ENCODE measurements at regions not wholly inside any gene's neighbourhood (a gene's known extent, or its start where the extent isn't known, plus 50 kb on each side); places are given as distances from the start of the nearest gene placed in this dataset.
"Not testable (repeated sequence)": the region's sequence is repeated elsewhere in the genome, so short reads cannot be mapped to it uniquely, and the experiment has no call there.

DNA sequence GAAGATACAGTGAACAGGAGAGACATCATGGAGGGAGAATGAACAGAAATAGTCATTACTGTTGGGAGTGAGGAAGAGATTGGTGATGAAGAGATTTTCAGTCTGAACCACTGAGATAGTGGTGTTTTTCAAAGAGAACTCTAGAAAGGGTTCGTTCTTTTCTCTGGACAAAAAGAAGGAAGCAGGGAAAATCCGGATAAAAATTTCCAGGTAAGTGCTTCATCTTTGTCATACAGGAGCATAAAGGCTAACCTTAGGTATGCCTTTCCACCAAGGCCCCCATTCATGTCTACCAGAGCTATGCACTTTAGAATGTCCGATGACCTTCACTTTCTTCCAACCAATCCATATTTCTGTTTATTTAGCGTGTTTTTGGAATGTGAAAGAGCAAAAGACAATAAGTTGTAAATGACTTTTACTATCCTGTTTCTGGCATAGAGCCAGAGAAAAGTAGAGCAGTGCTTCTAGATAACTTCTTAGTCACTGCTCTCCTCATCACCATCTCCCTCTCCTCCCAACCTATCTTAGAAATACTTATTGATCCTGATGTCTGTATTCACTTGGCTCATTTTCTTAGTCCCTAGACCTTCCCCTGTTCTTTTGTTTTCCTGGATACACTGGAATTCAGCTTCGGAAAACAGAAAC lies 116.5 kb downstream of the TTC6 start:
- no peak for DNase-seq

DNA sequence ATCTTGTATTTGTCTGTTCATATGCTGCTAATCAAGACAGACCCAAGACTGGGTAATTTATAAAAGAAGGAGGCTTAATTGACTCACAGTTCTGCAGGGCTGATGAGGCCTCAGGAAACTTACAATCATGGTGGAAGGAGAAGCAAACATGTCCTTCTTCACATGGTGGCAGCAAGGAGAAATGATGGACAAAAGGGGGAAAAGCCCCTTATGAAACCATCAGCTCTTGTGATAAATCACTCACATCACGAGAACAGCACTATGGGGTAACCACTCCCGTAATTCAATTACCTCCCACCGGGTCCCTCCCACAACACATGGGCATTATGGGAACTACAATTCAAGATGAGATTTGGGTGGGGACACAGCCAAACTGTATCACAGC lies 117.0 kb downstream of the TTC6 start:
- DNase-seq: not testable (repeated sequence)

DNA sequence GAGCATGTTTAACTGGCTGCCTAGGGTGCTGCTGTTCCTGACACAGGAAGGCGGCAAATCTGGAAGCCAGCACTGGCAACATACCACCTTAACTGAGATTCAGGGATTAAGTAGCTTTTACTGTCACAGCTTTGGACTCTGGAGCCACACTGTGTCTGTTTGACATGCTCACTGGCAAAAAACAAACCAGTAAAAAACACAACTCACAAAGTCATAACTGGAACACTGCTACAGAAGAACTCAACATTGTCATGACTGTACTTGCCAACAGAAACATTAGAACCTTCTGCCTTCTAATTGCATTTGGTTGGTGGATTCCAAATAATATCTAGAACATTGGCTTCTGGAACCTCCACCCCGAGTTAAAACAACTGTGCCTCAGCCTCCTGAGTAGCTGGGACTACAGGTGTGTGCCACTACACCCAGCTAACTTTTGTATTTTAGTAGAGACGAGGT lies 117.6 kb downstream of the TTC6 start:
- no peak for DNase-seq

DNA sequence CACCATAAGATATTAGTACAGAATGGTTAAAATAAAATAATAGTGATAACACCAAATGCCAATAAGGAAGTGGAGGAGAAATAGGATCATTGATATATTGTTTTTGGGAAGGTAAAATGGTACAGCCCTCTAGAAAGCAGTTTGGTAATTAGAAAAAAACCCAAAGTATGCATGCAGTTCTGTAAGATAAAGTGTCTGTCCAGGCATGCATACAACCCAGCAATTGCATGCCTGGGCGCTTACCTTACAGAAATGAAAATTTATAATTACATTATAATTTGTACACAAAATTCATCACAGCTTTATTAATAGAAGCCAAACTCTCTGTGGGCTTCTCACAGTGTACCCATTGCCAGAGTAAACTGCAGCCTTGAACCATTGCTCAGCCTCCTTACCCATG lies 124.7 kb downstream of the TTC6 start:
- no peak for DNase-seq

DNA sequence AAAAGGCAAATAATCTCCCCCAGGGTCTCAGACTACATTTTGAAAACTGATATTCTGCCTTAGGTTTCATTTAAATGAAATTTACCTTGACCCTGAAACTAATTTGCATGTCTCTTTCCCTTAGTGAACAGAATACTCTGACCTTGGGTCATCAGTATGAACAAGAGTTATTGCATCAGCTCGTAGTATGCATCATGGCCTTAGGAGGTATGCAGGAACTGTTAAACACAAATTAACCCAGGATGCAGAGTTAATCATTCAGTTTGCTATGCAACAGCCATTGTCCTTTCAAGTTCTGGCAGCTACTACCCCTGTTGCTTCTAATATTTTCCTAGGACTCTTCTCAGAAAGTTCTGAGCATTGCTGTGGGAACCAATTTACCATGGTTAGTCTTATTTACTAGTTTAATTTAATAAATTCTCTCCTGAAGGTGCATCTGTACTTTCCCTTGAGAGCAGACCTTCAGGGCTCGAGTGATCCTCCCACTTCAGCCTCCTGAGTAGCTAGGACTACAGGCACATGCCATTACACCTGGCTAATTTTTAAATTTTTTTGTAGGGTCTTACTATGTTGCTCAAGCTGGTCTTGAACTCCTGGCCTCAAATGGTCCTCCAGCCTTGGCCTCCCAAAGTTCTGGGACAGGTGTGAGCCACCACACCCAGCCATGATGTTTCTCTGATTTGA lies 126.7 kb downstream of the TTC6 start:
- no peak for DNase-seq

DNA sequence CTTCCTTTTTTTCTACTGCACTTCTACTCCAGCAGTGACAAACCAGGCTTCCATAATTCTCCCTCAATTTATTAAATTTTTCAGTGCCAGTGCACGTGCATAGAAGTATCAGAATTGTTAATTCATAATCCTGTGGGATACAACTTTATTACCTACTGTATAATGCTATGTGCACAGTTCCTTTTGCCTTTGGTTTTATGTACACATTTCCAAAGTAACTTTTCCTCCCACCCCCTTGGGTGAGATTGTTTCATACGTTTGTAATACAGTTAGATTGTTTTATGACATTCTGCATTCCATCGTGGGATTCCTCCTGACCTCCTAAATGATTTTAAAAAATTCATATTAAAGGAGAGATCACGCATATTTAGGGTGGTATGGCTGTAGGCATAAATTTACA lies 128.1 kb downstream of the TTC6 start:
- no peak for DNase-seq

DNA sequence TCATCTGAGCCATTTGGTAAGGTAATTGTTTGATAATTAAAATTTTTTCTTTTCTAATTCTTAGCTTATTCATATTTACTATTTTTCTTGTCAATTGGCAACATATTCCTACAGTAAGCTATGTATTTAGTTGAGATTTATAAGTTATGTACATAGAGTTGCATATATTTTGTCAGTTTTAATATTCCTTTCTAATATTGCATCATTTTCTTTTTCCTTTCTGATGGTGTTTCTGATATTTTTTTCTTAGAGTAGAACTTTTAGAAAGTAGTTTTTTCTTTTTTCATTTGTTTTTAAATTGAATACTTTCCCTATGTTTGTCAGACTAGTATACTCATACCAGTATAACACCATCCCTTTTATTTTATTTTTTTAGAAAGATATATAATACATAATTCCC lies 131.3 kb downstream of the TTC6 start:
- no peak for DNase-seq

DNA sequence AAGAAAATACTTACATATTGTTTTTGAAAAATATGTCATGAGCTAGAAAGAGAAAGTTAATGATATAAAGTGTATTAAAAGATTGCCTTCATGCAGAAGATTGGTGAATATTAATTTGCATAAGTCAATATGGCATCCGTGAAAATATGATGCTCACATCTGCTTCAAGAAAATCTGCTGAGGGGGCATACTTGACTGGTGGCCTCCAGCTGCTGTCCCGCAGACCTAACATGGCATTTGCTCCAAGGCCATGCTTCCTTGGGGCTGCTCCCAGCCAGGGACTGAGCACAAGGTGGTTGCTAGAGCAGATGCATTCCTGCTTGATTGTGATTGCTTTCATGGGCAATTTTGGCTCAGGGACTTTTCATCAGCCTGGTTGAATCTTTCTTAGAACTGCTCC lies 133.8 kb downstream of the TTC6 start:
- no peak for DNase-seq

DNA sequence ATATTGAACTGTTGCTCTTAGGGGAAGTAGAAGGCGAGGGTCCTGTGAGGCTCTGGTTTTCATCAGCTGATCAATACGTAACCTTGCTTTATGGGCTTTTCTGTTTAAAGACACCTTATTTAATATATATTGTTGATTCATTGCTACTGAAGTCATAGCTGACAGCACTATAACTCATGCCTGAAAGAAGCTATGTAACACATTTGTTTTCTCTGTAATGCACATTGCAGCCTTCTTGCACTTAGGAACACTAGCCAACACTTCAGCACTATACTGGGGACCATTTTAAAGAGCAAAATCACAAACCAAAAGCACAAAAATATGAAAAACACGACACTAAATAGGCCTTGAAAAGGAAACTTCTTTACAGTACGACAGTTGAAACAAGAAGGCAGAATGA lies 135.7 kb downstream of the TTC6 start:
- DNase-seq: no peak

DNA sequence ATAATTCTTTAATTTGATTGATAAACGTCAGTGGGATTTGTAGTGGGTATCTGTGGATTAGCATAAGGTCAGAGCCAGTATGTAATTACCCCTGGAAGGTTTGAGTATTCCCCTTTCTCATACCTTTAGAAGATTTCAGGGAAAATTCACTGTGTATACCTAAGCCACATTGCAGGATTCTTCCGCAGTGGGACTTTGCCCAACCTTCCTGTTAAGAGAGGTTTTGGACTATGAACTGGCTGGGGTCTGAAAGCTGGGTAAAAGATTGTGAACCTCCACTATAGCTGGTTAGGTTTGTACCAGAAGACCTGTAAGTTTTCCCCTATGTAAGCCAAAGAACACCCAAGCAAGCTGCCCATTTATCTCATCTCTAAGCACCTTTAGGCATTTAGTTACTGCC lies 150.2 kb downstream of the TTC6 start:
- DNase-seq: no peak

DNA sequence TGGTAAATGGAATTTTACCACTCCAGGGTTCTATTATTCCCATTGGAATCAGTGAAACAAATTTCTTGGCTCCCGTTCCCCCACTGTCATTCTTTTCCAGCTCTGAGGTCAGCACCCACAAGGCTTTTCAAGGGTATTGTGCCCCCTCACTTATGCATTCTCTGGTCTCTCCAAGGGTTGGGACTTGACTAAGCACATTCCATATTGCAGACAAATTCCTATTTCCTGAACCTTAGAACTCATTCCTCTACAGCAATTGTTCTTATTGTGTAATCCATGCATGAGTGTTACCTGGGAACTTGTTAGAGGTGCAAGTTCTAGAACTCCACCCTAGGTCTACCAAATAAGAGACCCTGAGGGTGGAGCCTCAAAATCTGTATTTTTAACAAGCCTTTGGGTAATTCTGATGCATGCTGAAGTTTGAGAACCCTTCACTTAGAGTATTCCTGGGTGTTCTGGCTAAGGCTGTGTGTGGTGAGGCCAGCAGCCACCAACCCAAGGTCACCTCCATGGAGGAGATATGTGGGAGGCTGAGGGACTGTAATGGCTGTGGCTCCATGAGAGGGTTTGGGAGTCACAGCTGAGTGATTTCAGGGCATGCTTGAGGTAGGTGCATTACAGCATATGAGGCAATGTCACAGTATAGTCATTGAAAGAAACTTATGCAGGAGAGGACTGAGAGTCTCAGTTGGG lies 150.9 kb downstream of the TTC6 start:
- no peak for DNase-seq

DNA sequence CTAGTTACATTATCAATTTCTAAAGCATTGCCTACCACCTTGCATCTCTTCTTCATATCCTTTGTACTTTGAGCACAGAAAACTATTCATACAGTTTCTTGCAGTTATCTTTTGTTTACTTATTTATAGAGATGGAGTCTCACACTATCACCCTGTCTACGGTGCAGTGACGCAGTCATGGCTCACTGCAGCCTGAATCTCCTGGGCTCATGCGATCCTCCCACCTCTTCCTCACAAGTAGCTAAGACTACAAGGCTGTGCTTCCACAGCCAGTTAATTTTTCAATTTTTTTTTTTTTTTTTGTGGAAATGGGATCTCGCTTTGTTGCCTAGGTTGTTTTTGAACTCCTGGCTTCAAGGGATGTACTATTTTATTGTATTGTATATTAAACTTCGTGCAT lies 158.0 kb downstream of the TTC6 start:
- no peak for DNase-seq

DNA sequence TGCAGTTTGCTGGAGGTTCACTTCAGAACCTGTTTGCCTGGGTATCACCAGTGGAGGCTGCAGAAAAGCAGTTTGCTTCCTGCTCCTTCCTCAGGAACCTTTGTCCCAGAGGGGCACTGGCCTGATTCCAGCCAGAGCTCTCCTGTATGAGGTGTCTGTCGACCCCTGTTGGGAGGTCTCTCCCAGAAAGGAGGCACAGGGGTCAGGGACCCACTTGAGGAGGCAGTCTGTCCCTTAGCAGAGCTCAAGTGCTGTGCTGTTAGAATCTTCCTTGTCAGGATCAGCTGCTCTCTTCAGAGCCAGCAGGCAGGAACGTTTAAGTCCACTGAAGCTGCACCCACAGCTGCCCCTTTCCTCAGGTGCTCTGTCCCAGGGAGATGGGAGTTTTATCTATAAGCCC lies 164.8 kb downstream of the TTC6 start:
- not testable (repeated sequence) for DNase-seq

DNA sequence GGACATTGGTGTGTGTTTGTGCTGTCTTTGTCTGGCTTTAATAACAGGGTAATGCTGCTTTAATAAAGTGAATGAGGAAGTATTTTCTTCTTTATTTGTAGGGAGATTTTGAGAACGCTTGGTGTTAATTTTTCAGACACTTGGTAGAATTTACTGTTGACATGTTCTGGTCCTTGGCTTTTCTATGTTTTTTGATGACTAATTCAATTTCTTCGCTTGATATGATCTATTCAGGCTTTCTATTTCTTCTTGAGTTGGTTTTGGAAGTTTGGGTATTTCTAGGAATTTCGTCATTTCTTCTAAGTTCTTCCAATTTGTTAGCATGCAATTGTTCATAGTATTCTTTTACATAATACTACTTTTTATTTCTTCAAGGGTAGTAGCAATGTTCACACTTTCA lies 167.8 kb downstream of the TTC6 start:
- DNase-seq: no peak

DNA sequence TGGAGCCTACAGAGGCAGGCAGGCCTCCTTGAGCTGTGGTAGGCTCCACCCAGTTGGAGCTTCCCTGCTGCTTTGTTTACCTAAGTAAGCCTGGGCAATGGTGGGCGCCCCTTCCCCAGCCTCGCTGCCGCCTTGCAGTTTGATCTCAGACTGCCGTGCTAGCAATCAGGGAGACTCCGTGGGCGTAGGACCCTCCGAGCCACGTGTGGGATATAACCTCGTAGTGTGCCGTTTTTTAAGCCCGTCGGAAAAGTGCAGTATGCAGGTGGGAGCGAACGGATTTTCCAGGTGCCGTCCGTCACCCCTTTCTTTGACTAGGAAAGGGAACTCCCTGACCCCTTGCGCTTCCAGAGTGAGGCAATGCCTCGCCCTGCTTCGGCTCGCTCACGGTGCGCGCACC lies 176.9 kb downstream of the TTC6 start:
- not testable (repeated sequence) for DNase-seq

DNA sequence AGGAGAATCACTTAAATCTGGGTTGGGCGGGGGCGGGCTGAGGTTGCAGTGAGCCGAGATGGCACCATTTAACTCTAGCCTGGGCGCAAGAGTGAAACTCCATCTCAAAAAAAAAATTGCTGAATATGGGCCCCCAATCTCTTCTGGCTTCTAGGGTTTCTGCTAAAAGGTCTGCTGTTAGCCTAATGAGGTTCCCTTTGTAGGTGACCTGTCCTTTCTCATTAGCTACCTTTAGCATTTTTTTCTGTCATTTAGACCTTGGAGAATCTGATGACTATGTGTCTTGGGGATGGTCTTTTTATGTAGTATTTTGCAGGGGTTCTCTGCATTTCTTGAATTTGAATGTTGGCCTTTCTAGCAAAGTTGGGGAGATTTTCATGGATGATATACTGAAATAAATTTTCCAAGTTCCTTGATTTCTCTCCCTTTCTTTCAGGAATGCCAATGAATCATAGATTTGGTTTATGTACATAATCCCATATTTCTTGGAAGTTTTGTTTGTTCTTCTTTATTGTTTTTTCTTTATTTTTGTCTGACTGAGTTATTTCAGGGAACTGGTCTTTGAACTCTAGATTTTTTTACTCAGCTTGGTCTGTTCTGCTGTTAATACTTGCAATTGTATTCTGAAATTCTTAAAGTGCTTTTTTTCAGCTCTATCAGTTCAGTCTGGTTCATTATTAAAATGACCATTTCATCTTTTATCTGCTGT lies 181.5 kb downstream of the TTC6 start:
- DNase-seq: no peak

DNA sequence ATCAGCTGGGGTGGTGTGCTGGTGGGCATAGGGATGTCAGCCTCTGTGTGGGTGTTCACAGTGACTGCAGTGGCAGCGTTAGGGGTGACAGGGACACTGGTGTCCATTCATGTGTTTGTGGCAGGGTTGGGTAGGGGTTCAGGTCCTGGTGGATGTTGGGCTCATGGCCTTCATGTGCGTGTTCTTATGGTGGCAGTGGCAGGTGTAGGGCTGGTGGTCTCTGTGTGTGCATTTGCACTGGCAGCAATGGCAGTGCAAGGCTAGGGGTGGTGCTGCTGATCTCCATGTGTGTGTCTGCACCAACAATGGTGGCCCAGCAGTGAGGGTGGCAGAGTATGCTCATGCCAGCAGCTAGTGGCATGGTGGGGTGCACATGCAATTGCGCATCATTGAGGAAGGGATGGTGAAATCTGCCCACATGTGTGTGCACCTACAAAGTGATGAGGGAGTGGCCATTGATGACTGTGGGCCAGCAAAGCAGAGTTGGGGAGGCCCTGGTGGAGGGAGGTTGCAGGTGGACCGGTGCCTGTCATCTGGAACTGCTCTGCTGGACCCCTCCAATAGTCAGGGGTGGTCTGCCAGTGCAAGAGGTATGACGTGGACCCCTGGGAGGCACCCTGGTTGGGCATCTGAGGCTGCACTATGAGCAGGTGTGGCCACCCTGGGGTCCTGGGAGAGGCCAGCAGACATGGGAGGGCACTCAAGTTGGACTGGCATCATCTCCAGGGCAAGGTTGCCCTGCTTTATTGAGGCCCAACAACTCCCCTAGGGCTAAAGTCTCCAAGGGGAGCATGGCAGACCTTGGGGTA lies 182.9 kb downstream of the TTC6 start:
- no peak for DNase-seq

DNA sequence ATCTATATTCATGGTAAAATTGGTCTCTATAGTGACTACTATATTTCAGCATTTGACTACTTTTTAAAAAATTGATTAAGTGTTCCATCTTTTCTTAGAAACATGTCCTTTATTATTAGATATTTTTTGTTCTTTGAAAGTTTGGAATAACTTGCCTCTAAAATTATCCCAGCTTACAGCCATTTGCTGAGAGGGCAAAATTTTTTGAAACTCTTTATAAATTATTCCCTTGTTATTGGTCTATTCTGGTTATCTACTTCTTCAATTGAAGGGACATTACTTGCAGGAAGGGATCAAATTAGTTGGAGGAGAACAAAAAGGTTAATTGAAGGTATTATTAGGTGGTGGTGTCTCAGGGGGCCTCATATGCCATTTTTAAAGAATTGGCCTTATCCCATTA lies 184.1 kb downstream of the TTC6 start:
- DNase-seq: no peak

DNA sequence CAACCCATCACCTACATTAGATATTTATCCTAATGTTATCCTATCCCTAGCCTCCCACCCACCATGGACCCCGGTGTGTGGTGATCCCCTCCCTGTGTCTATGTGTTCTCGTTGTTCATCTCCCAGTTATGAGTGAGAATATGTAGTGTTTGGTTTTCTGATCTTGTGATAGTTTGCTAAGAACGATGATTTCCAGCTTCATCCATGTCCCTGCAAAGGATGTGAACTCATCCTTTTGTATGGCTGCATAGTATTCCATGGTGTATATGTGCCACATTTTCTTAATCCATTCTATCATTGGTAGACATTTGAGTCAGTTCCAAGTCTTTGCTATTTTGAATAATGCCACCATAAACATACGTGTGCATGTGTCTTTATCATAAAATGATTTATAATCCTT lies 185.3 kb downstream of the TTC6 start:
- not testable (repeated sequence) for DNase-seq

DNA sequence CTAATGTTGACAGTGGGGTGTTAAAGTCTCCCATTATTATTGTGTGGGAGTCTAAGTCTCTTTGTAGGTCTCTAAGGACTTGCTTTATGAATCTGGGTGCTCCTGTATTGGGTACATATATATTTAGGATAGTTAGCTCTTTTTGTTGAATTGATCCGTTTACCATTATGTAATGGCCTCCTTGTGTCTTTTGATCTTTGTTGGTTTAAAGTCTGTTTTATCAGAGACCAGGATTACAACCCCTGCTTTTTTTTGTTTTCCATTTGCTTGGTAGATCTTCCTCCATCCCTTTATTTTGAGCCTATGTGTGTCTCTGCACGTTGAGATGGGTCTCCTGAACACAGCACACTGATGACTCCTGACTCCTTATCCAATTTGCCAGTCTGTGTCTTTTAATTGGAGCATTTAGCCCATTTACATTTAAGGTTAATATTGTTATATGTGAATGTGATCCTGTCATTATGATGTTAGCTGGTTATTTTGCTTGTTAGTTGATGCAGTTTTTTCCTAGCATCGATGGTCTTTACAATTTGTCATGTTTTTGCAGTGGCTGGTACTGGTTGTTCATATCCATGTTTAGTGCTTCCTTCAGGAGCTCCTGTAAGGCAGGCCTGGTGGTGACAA lies 188.9 kb downstream of the TTC6 start:
- DNase-seq: not testable (repeated sequence)

DNA sequence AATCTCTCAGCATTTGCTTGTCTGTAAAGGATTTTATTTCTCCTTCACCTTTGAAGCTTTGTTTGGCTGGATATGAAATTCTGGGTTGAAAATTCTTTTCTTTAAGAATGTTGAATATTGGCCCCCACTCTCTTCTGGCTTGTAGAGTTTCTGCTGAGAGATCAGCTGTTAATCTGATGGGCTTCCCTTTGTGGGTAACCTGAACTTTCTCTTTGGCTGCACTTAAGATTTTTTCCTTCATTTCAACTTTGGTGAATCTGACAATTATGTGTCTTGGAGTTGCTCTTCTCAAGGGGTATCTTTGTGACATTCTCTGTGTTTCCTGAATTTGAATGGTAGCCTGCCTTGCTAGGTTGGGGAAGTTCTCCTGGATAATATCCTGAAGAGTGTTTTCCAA lies 189.4 kb downstream of the TTC6 start:
- not testable (repeated sequence) for DNase-seq

Data from nucleus accumbens (tissue), 56 donors.